Liver (tissue), 3 donors: ENCODE measurements at regions not wholly inside any gene's neighbourhood (a gene's known extent, or its start where the extent isn't known, plus 50 kb on each side); places are given as distances from the start of the nearest gene placed in this dataset.

Experiments
- ATF3 ChIP-seq: IDR thresholded peaks from 2 replicates; pipeline ENCODE4 v1.6.1; 2016; ENCODE audit warnings: antibody characterized with exemption
- HNF4A ChIP-seq, 2 donors: conservative IDR thresholded peaks; 2 replicates each; pipeline ENCODE4 v1.6.1; 2016; ENCODE audit warnings: antibody characterized with exemption in 2 of 2, mild to moderate bottlenecking in 2 of 2
- JUND ChIP-seq, 2 donors: IDR thresholded peaks; 2 replicates each; pipeline ENCODE4 v1.6.1; 2016; ENCODE audit warnings: antibody characterized with exemption in 2 of 2
- SP1 ChIP-seq: IDR thresholded peaks from 2 replicates; pipeline ENCODE4 v1.6.1; 2018; ENCODE audit warnings: antibody characterized with exemption, mild to moderate bottlenecking
- TAF1 ChIP-seq: conservative IDR thresholded peaks from 2 replicates; pipeline ENCODE4 v1.6.1; 2016; ENCODE audit warnings: antibody characterized with exemption, mild to moderate bottlenecking
- TF ChIP-seq, protein P1 (sequence below): IDR thresholded peaks from 2 replicates; pipeline ENCODE4 v1.6.1; 2016; ENCODE audit warnings: antibody characterized with exemption
- TF ChIP-seq, protein P2 (sequence below): fragments of 150-350 bp; IDR thresholded peaks from 2 replicates; pipeline ENCODE4 v1.5.1; 2017; ENCODE audit warnings: improper control_type of control experiment, low read depth, low read length; ENCODE audit not compliant: missing input control
- TF ChIP-seq, protein P3 (sequence below): IDR thresholded peaks from 2 replicates; pipeline ENCODE4 v1.6.1; 2016; ENCODE audit warnings: antibody characterized with exemption, mild to moderate bottlenecking
- donor health status: healthy.
- donor health status: healthy.

DNA sequence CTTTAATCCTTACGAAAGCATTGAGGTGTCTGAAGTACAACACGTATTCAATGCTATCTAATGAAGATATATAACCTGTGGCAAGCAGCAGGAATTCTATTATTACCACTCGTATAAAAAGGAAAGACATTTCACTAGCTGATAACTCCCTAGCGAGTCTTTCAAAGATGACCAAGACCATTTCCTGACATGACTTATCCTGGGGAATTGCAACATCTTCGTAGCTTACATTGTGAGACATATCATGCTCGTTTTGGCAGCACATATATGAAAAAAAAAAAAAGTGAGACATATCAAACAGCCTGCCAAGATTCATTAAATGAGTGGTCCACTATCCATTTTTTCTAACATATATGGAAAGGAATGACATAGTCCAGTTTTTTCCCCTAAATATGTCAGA lies 337.0 kb downstream of the FSCB start:
- TF ChIP-seq, protein P1, sequence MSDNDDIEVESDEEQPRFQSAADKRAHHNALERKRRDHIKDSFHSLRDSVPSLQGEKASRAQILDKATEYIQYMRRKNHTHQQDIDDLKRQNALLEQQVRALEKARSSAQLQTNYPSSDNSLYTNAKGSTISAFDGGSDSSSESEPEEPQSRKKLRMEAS, result no peak
- no peak for TF ChIP-seq SP1
- no peak for TF ChIP-seq ATF3
- TF ChIP-seq, protein P2, sequence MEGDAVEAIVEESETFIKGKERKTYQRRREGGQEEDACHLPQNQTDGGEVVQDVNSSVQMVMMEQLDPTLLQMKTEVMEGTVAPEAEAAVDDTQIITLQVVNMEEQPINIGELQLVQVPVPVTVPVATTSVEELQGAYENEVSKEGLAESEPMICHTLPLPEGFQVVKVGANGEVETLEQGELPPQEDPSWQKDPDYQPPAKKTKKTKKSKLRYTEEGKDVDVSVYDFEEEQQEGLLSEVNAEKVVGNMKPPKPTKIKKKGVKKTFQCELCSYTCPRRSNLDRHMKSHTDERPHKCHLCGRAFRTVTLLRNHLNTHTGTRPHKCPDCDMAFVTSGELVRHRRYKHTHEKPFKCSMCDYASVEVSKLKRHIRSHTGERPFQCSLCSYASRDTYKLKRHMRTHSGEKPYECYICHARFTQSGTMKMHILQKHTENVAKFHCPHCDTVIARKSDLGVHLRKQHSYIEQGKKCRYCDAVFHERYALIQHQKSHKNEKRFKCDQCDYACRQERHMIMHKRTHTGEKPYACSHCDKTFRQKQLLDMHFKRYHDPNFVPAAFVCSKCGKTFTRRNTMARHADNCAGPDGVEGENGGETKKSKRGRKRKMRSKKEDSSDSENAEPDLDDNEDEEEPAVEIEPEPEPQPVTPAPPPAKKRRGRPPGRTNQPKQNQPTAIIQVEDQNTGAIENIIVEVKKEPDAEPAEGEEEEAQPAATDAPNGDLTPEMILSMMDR, result no peak
- TF ChIP-seq JUND (IDR thresholded peaks at IDR 0.05), result no peak
- TF ChIP-seq, protein P3, sequence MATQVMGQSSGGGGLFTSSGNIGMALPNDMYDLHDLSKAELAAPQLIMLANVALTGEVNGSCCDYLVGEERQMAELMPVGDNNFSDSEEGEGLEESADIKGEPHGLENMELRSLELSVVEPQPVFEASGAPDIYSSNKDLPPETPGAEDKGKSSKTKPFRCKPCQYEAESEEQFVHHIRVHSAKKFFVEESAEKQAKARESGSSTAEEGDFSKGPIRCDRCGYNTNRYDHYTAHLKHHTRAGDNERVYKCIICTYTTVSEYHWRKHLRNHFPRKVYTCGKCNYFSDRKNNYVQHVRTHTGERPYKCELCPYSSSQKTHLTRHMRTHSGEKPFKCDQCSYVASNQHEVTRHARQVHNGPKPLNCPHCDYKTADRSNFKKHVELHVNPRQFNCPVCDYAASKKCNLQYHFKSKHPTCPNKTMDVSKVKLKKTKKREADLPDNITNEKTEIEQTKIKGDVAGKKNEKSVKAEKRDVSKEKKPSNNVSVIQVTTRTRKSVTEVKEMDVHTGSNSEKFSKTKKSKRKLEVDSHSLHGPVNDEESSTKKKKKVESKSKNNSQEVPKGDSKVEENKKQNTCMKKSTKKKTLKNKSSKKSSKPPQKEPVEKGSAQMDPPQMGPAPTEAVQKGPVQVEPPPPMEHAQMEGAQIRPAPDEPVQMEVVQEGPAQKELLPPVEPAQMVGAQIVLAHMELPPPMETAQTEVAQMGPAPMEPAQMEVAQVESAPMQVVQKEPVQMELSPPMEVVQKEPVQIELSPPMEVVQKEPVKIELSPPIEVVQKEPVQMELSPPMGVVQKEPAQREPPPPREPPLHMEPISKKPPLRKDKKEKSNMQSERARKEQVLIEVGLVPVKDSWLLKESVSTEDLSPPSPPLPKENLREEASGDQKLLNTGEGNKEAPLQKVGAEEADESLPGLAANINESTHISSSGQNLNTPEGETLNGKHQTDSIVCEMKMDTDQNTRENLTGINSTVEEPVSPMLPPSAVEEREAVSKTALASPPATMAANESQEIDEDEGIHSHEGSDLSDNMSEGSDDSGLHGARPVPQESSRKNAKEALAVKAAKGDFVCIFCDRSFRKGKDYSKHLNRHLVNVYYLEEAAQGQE, result no peak
- TF ChIP-seq TAF1, result no peak
- TF ChIP-seq HNF4A (conservative IDR thresholded peaks at IDR 0.05), result no peak
